ENCODE measurements at regions not wholly inside any gene's neighbourhood (a gene's known extent, or its start where the extent isn't known, plus 50 kb on each side); places are given as distances from the start of the nearest gene placed in this dataset.

GRCh38 chr6:97591955-97592354 is 308.9 kb upstream of the MMS22L start:
- no peak for DNase-seq (ENCODE audit: low read depth)

- no peak for DNase-seq (ENCODE audit: low read depth)
These were observed 311.8 kb upstream of the MMS22L start for GRCh38 chr6:97594844-97595243.

- no peak for DNase-seq (ENCODE audit: low read depth)
These were observed 338.1 kb upstream of the MMS22L start for GRCh38 chr6:97621111-97621510.

GRCh38 chr6:97626671-97627441 is 343.8 kb upstream of the MMS22L start:
- DNase-seq (ENCODE audit: low read depth), result no peak

DNA sequence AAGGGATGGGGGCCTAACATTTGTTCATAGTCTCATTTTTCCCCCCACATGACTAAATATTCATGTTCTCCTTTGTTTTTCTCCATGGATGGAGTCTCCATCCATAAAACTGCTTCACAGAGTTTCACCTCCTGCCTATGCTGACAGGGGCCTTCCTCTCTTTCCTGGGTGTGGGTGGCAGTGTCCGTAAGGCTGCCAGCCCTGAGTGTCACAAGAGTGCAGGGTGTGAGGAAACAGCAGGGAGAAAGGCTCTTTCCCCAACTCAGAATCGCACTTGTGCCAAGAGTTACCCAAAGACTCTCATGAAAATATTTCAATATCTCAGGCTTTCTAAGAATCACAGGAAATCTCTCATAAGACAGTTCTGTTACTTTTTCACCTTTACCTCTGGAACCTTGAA is 346.2 kb upstream of the MMS22L start:
- DNase-seq (ENCODE audit: low read depth), result no peak

- no peak for DNase-seq (ENCODE audit: low read depth)
These were observed 347.6 kb upstream of the MMS22L start for GRCh38 chr6:97630604-97631003.

DNA sequence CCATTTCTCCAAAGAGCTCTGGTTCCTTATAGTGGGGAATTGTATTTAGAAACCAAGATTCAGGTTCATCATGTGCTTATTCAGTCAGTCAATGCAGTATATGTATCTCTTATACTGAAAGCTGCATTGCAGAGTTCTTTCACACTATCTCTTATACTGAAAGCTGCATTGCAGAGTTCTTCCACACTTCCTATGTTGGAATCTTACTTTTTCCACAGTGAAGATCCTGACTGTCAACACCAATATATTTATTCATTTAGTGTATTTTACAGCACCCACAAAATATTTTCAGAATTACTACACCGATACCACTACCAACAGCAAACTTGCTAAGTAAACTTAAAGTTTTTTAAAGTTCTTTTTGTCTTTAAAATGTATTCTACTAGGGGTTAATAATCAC is 349.3 kb upstream of the MMS22L start:
- no peak for DNase-seq (ENCODE audit: low read depth)

DNA sequence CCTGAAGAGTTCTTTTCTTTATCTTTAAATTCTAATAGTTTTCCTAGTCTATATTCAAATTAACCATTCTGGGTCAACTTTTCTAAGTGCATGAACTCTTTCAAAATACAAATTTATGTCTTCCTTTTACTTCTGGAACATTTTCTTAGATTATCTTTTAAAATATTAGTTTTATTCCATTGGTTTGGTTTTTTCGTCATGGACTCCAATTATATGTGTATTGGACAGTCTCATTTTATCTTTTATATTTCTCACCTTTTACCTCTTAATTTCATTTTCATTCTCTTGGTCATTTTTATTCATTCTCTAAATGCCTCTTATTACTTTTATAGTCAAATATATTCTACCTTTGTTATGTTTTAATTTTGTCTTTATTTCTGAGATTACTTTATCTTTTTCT is 356.7 kb upstream of the MMS22L start:
- no peak for DNase-seq (ENCODE audit: low read depth)

DNA sequence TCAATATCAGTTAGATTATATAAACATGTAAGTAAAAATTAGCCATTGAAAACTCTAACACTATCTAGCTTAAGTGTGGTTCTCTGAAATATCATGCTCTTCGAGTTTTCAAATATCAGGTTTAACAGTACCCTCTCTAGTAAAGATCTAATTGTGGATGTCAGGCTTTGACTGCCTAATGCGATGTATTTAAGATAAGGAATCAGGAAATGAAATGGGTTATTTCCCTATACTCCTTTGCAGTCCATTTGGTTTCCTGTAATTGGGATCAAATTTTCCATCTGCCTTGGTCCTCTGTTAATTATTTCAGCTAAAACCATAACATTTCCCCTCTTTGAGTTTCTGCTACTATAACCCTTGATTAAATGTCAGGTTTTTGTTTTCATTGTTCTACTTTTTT is 361.3 kb upstream of the MMS22L start:
- no peak for DNase-seq (ENCODE audit: low read depth)

DNA sequence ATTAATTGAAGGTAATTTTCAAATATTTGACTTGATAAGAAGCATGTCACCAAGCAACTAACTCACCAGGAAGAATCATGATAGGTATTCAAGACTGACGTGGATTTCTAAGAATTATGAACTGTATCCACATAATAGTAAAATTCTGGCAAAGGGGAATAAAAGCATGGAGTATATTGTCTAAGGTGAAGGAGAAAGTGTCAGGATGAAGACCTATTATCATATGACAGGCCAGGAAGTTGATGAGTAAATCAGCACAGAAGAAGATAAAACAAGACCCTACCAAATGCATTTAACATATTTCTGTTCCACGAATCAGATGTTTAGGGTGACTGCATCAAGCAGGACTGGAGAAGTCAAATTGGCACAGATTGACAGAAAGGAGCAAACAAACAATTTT is 362.7 kb upstream of the MMS22L start:
- DNase-seq (ENCODE audit: low read depth), result no peak

DNA sequence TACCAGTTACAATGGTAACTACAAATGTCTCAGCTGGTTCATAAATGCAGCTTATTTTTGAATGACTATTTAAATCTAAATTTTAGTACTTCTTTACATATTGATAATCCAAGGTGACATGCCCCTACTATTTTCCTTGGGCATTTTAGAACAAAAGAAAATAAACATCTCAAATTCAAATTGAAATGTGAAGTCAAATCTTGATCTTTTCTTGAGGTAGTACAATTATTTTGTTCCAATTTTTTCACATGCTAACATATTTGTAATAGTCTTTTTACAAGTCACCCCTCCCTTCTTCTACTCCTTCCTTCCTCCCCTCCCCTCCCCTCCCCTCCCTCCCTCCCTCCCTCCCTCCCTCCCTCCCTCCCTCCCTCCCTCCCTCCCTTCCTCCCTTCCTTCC is 370.1 kb upstream of the MMS22L start:
- no peak for DNase-seq (ENCODE audit: low read depth)

GRCh38 chr6:97653517-97653916 is 370.5 kb upstream of the MMS22L start:
- no peak for DNase-seq (ENCODE audit: low read depth)

GRCh38 chr6:97654674-97655073 is 371.7 kb upstream of the MMS22L start:
- no peak for DNase-seq (ENCODE audit: low read depth)

DNA sequence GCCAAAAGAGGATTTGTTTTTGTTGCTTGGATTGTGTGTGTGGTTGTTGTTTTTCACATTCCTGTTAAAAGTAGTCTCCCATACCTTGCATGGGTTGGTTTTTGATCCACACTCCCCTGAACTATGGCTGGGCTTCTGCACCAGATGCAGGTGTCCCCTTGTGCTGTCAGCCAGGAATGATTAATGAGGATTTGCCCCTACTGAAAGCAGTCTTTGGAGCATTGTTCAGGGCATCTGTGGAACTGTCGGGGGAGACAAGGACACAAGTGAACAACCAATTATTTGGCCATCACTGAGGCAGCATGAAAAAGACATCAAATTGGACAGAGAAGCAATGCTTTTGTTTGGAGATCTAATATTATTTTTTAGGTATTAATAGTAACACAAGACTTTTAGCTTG is 373.2 kb upstream of the MMS22L start:
- no peak for DNase-seq (ENCODE audit: low read depth)

GRCh38 chr6:97656706-97657350 is 373.8 kb upstream of the MMS22L start:
- DNase-seq (ENCODE audit: low read depth), result no peak

DNA sequence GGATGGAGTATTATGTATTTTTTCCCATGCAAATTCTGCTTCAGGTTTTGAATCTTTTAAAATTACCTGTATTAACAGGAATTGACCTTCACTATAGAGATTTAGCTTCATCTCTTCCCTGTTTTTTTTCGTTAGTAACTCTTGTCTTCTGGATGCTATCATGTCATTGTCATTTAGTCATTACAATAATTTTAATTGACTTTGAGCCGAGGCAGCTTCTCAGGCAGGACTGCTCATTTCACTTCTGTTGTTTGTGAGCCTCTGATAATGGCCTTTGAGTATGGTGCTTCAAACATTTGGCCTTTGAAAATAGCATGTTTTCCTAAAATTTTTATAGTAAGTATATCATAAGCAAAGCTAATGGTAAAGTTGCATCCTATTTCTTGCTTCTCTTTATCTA is 375.1 kb upstream of the MMS22L start:
- no peak for DNase-seq (ENCODE audit: low read depth)

- no peak for DNase-seq (ENCODE audit: low read depth)
These were observed 380.2 kb upstream of the MMS22L start for GRCh38 chr6:97663252-97663651.

GRCh38 chr6:97665446-97665845 is 382.4 kb upstream of the MMS22L start:
- DNase-seq (ENCODE audit: low read depth), result no peak

- no peak for DNase-seq (ENCODE audit: low read depth)
These were observed 383.9 kb upstream of the MMS22L start for GRCh38 chr6:97666889-97667288.

DNA sequence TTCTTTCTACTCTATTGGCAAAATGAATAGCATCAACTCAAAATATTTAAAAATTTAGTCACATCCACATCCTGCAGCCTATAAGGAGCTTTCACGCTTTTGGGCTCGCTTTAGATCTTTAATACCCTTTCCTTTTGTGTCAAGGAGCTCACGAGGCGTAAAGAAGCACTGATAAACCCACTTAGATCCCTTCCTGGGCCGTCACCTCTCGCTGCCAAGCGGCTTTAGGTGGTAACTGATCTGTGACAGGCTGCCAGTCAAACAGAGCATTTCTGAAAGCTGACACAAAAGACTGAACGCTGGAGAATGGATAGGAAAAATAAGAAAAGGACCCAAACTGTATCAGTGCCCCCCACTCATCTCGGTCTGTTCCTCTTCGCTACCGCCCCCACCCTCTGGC is 385.7 kb upstream of the MMS22L start:
- DNase-seq (ENCODE audit: low read depth), result no peak

DNA sequence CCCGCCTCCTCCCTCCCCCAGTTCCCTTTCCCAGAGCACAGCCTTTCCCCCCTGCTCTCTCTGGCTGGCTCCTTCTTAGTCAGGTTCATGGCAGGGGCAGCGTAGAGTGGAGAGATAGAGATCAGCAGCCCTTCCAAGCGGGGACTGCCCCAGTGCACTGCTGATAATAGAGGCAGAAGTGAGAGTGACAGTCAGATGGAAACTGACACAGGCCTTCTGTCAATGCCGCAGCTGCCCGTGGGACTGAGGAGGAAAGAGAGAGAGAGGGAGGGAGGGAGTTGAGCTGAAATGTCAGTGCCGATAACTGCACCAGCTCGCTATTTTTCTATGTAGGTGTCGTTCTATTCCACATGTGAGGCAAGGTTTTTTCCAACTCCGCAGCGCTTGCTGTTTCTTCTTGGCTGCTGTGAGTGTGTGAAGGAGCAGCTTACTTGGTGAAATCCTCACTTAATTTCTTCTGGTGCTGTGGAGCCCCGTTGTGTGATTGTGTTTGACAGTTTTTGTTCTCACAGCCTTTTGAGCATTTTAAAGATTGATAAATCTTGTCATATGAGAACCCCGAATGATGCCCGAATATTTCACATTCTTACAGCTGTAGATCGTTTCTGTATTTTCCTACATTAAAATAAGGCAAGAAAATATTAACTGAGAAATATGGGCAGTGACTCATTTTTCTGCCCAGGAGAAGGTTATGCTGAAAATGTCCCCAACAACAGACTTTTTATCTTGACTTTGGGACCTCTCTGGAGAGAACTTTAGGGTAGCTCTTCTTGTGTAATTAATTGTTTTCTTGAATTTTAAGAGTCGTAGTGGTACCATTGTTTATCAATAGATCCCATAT is 386.4 kb upstream of the MMS22L start:
- DNase-seq (ENCODE audit: low read depth), result no peak

GRCh38 chr6:97674802-97675201 is 391.8 kb upstream of the MMS22L start:
- no peak for DNase-seq (ENCODE audit: low read depth)

- no peak for DNase-seq (ENCODE audit: low read depth)
These were observed 394.6 kb upstream of the MMS22L start for GRCh38 chr6:97677626-97678025.
